ENCODE measurements at regions not wholly inside any gene's neighbourhood (a gene's known extent, or its start where the extent isn't known, plus 50 kb on each side); places are given as distances from the start of the nearest gene placed in this dataset.

DNA sequence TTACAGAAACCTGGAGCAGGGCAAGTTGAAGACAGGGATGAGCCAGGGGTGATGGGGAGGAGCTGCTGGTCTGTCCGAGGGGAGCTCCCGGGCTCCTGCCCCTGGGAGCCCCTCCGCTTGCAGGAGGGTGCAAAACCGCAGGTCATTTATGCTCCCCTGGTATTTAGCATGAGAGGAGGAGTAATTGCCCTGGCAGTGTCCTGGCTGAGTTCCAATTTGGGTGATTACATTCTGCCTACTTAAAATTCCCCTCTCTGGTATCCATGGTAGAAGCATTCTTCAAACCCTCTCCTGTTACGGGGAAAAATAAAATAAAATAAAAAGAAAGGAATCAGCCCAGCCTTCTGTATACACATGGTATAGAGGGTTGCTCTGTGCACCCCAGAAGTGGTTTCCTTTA lies 61.7 kb upstream of the VRK1 start:
- H3K36me3 ChIP-seq (ENCODE audit: control insufficient read depth, insufficient read depth, low read length), result no peaks in the 10 kb centered on the region
- no peak for ATAC-seq
- in situ Hi-C loops (cut with MboI), result no loop called here
- CTCF ChIA-PET (ENCODE audit: low intra/inter-chr PET ratio), result no interaction called here
- no peak overlapping the region for H3K4me2 ChIP-seq (ENCODE audit: insufficient read depth, low read length)
- no TSS peak for BruUV-seq (replicated peaks)
- 4% methylated on average over 5 of the region's 5 CpGs for WGBS (ENCODE audit: insufficient coverage, low coverage, missing lambda C conversion rate)
- H3K9ac ChIP-seq (ENCODE audit: insufficient read depth in 1 of 2, low read depth in 2 of 2, low read length in 2 of 2), result no peak overlapping the region
- H2AFZ ChIP-seq (ENCODE audit: low read depth, low read length), result no peak overlapping the region
- H3K9me3 ChIP-seq (replicated peaks; ENCODE audit: control insufficient read depth, insufficient read depth, low read depth, low read length), result no peaks in the 10 kb centered on the region
- no peaks in the 10 kb centered on the region for H3K79me2 ChIP-seq (ENCODE audit: control insufficient read depth, insufficient read depth, low read length)
- H3K27me3 ChIP-seq (ENCODE audit: control insufficient read depth in 2 of 2, insufficient read depth in 2 of 2, low read length in 2 of 2), result peaks cover 67 to 71% of the 10 kb centered on the region in 2 experiments
- no peak for FAIRE-seq
- no peak for DNase-seq (ENCODE audit: extremely low read depth in 1 of 4, low spot score in 3 of 4)
- H4K20me1 ChIP-seq (replicated peaks; ENCODE audit: control insufficient read depth, insufficient read depth, low read length), result no peaks in the 10 kb centered on the region; the same call in 1 of the 2 replicates
- POLR2A ChIA-PET, result interaction anchor here (0.6 to 1.0 kb wide), 3 partner anchors 10 to 189 kb away, joined by 3 read pairs; no protein-coding TSS in a partner anchor
- H3K4me1 ChIP-seq (replicated peaks in 1 of 2; ENCODE audit: control insufficient read depth in 2 of 2, insufficient read depth in 2 of 2, low read length in 2 of 2), result no peaks in the 10 kb centered on the region
- no peaks in the 10 kb centered on the region for H3K9me1 ChIP-seq (ENCODE audit: control insufficient read depth, insufficient read depth, low read length)
- H3K4me3 ChIP-seq, result no peak overlapping the region
- intact Hi-C loops (cut with micrococcal nuclease), result no loop called here
- no peak overlapping the region for H3K27ac ChIP-seq (ENCODE audit: extremely low read depth, low read depth, low read length)
- TF ChIP-seq, protein P1, sequence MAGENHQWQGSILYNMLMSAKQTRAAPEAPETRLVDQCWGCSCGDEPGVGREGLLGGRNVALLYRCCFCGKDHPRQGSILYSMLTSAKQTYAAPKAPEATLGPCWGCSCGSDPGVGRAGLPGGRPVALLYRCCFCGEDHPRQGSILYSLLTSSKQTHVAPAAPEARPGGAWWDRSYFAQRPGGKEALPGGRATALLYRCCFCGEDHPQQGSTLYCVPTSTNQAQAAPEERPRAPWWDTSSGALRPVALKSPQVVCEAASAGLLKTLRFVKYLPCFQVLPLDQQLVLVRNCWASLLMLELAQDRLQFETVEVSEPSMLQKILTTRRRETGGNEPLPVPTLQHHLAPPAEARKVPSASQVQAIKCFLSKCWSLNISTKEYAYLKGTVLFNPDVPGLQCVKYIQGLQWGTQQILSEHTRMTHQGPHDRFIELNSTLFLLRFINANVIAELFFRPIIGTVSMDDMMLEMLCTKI (IDR thresholded peaks at IDR 0.05; ENCODE audit: partially characterized antibody), result no peak
- TF ChIP-seq HDAC8 (tag; IDR thresholded peaks at IDR 0.05) (no peak), STAT5B (CRISPR knock-in tag; IDR thresholded peaks at IDR 0.05) (no peak), KLF10 (CRISPR knock-in tag; IDR thresholded peaks at IDR 0.05) (no peak), ZNF311 (CRISPR knock-in tag; IDR thresholded peaks at IDR 0.05) (no peak), KLF16 (IDR thresholded peaks at IDR 0.05) (no peak), HLTF (IDR thresholded peaks at IDR 0.05) (no peak), ZNF445 (CRISPR knock-in tag; IDR thresholded peaks at IDR 0.05; ENCODE audit: low read depth) (no peak), CEBPB (tag; IDR thresholded peaks at IDR 0.05) (no peak), CCAR2 (IDR thresholded peaks at IDR 0.05; ENCODE audit: low read depth, low read length) (no peak), CHD4 (IDR thresholded peaks at IDR 0.05; ENCODE audit: insufficient read depth, insufficient replicate concordance, low read depth, low read length, poor library complexity, severe bottlenecking) (no peak)
- TF ChIP-seq, protein P2, sequence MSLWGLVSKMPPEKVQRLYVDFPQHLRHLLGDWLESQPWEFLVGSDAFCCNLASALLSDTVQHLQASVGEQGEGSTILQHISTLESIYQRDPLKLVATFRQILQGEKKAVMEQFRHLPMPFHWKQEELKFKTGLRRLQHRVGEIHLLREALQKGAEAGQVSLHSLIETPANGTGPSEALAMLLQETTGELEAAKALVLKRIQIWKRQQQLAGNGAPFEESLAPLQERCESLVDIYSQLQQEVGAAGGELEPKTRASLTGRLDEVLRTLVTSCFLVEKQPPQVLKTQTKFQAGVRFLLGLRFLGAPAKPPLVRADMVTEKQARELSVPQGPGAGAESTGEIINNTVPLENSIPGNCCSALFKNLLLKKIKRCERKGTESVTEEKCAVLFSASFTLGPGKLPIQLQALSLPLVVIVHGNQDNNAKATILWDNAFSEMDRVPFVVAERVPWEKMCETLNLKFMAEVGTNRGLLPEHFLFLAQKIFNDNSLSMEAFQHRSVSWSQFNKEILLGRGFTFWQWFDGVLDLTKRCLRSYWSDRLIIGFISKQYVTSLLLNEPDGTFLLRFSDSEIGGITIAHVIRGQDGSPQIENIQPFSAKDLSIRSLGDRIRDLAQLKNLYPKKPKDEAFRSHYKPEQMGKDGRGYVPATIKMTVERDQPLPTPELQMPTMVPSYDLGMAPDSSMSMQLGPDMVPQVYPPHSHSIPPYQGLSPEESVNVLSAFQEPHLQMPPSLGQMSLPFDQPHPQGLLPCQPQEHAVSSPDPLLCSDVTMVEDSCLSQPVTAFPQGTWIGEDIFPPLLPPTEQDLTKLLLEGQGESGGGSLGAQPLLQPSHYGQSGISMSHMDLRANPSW (CRISPR knock-in tag; IDR thresholded peaks at IDR 0.05), result no peak
- TF ChIP-seq, protein P3, sequence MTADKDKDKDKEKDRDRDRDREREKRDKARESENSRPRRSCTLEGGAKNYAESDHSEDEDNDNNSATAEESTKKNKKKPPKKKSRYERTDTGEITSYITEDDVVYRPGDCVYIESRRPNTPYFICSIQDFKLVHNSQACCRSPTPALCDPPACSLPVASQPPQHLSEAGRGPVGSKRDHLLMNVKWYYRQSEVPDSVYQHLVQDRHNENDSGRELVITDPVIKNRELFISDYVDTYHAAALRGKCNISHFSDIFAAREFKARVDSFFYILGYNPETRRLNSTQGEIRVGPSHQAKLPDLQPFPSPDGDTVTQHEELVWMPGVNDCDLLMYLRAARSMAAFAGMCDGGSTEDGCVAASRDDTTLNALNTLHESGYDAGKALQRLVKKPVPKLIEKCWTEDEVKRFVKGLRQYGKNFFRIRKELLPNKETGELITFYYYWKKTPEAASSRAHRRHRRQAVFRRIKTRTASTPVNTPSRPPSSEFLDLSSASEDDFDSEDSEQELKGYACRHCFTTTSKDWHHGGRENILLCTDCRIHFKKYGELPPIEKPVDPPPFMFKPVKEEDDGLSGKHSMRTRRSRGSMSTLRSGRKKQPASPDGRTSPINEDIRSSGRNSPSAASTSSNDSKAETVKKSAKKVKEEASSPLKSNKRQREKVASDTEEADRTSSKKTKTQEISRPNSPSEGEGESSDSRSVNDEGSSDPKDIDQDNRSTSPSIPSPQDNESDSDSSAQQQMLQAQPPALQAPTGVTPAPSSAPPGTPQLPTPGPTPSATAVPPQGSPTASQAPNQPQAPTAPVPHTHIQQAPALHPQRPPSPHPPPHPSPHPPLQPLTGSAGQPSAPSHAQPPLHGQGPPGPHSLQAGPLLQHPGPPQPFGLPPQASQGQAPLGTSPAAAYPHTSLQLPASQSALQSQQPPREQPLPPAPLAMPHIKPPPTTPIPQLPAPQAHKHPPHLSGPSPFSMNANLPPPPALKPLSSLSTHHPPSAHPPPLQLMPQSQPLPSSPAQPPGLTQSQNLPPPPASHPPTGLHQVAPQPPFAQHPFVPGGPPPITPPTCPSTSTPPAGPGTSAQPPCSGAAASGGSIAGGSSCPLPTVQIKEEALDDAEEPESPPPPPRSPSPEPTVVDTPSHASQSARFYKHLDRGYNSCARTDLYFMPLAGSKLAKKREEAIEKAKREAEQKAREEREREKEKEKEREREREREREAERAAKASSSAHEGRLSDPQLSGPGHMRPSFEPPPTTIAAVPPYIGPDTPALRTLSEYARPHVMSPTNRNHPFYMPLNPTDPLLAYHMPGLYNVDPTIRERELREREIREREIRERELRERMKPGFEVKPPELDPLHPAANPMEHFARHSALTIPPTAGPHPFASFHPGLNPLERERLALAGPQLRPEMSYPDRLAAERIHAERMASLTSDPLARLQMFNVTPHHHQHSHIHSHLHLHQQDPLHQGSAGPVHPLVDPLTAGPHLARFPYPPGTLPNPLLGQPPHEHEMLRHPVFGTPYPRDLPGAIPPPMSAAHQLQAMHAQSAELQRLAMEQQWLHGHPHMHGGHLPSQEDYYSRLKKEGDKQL (CRISPR knock-in tag; IDR thresholded peaks at IDR 0.05; ENCODE audit: borderline replicate concordance), result no peak

Data from K562 (cell line).